Activated CD4-positive, alpha-beta T cell treated with anti-CD3 and anti-CD28 coated beads, Interleukin-2, amount 50 U/mL, for 48 hours (primary cell): ENCODE measurements at regions not wholly inside any gene's neighbourhood (a gene's known extent, or its start where the extent isn't known, plus 50 kb on each side); places are given as distances from the start of the nearest gene placed in this dataset.
"Not testable (repeated sequence)": the region's sequence is repeated elsewhere in the genome, so short reads cannot be mapped to it uniquely, and the experiment has no call there.

Experiments
- DNase-seq, 2 experiments: peaks; one replicate each; pipeline ENCODE4 v3.0.0-alpha.2; 2020

- DNase-seq, result no peak
Observed at GRCh38 chr2:150261691-150262090, 225.8 kb downstream of the RND3 start.

GRCh38 chr2:150260636-150261035 is 226.8 kb downstream of the RND3 start:
- no peak for DNase-seq

- no peak for DNase-seq
Observed at GRCh38 chr2:150259746-150260145, 227.7 kb downstream of the RND3 start.

- DNase-seq, result no peak
Observed at GRCh38 chr2:150258781-150259307, 228.6 kb downstream of the RND3 start.

GRCh38 chr2:150256736-150257135 is 230.7 kb downstream of the RND3 start:
- no peak for DNase-seq

- no peak for DNase-seq
Observed at GRCh38 chr2:150255528-150255927, 231.9 kb downstream of the RND3 start.

- DNase-seq, result not testable (repeated sequence)
Observed at GRCh38 chr2:150249735-150250134, 237.7 kb downstream of the RND3 start.

GRCh38 chr2:150247481-150247880 is 240.0 kb downstream of the RND3 start:
- no peak for DNase-seq

GRCh38 chr2:150234787-150235446 is 252.6 kb downstream of the RND3 start:
- no peak for DNase-seq

GRCh38 chr2:150232871-150233270 is 254.6 kb downstream of the RND3 start:
- DNase-seq, result no peak

GRCh38 chr2:150232321-150232720 is 255.1 kb downstream of the RND3 start:
- no peak for DNase-seq

- DNase-seq, result no peak
Observed at GRCh38 chr2:150230616-150231015, 256.9 kb downstream of the RND3 start.

- DNase-seq, result no peak
Observed at GRCh38 chr2:150230004-150230403, 257.5 kb downstream of the RND3 start.

GRCh38 chr2:150228936-150229335 is 258.5 kb downstream of the RND3 start:
- DNase-seq, result no peak

GRCh38 chr2:150225030-150225429 is 262.4 kb downstream of the RND3 start:
- no peak for DNase-seq

GRCh38 chr2:150224321-150224720 is 263.1 kb downstream of the RND3 start:
- DNase-seq, result no peak

- DNase-seq, result no peak
Observed at GRCh38 chr2:150222942-150223341, 264.5 kb downstream of the RND3 start.

- DNase-seq, result no peak
Observed at GRCh38 chr2:150222379-150222778, 265.1 kb downstream of the RND3 start.

GRCh38 chr2:150219861-150220260 is 267.6 kb downstream of the RND3 start:
- DNase-seq, result no peak

- DNase-seq, result no peak
Observed at GRCh38 chr2:150215041-150215440, 272.4 kb downstream of the RND3 start.

- DNase-seq, result no peak
Observed at GRCh38 chr2:150214626-150215025, 272.8 kb downstream of the RND3 start.

GRCh38 chr2:150212722-150213171 is 274.7 kb downstream of the RND3 start:
- DNase-seq, result no peak

GRCh38 chr2:150211164-150211631 is 276.3 kb downstream of the RND3 start:
- DNase-seq, result no peak

- DNase-seq, result no peak
Observed at GRCh38 chr2:150209746-150210145, 277.7 kb downstream of the RND3 start.

- no peak for DNase-seq
Observed at GRCh38 chr2:150208689-150209088, 278.8 kb downstream of the RND3 start.
